HuH-7.5 (cell line): ENCODE measurements at regions not wholly inside any gene's neighbourhood (a gene's known extent, or its start where the extent isn't known, plus 50 kb on each side); places are given as distances from the start of the nearest gene placed in this dataset.
"Not testable (repeated sequence)": the region's sequence is repeated elsewhere in the genome, so short reads cannot be mapped to it uniquely, and the experiment has no call there.

Experiments
- DNase-seq: peaks from one replicate; pipeline ENCODE4 v3.0.0; 2011; ENCODE audit warnings: low spot score

DNA sequence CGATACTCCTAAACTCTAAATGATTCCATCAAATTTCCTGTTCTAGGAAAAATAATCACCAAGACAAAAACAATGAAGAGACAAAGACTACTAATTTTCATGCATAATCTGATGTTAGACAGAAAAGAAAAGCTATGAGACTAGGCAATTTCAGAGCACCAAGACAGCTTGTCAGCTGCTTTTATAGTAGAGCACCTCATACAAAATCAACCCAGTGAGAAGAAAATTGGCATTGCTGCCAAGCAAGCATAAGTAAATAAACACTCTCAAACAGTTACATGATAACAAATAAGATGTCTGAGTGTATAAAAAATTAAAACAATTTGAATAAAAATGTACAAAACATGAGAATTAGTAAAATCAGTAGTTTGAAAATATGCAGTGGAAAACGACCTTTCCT lies 1544.6 kb downstream of the C4orf33 start:
- DNase-seq, result no peak

DNA sequence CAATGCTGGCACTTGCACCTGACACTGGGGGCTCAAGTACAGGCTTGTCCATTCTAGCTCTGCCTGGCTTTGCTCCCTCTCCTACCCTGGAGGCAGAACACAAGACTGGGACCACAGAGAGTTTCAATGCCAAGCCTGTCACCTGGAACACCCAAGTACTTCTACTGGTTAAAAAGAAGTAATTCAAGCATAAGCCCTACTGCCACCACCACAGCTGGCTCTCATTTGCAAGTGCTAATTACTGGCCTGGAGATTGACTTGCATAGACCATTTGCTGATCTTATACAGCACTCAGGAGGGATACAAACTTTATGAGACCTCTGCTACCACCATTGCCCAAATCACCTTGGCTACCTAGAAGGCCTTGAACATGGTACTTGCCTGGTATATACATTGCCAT lies 1550.9 kb downstream of the C4orf33 start:
- DNase-seq, result no peak

DNA sequence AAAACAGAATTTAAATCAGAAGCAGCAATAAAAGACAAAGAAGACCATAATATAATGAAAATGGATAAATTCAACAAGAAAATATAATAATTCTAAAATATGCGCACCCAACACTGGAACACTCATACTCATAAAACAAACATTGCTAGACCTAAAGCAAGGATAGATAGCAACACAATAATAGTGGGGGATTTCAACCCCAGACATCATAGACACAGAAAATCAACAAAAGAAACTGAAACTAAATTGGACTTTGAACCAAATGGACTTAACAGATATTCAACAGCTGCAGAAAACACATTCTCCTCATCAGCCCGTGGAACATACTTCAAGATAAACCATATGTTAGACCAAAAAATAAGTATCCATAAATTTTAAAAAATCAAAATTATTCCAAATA lies 1552.6 kb downstream of the C4orf33 start:
- no peak for DNase-seq

- no peak for DNase-seq
These were observed 1557.9 kb downstream of the C4orf33 start for GRCh38 chr4:130653842-130654241.

GRCh38 chr4:130659320-130659719 lies 1563.4 kb downstream of the C4orf33 start:
- DNase-seq, result no peak

DNA sequence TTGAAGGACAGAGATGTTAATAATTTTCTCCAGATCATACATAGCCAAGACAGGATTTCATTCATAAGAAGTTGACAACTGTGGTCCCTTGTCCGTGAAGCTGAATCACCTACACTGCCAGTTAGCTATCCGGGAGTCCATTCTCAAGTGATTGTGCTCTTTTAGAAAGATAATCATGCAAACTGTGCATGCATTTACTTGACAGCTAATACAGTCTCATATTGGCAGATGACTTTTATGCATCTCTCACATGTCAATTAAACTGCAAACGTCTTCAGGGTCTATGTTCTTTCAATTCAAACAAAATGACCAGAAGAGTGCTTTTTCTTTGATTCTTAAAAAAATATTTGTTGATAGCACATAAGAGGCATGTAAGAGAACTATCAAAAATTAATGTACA lies 1572.9 kb downstream of the C4orf33 start:
- DNase-seq, result no peak

DNA sequence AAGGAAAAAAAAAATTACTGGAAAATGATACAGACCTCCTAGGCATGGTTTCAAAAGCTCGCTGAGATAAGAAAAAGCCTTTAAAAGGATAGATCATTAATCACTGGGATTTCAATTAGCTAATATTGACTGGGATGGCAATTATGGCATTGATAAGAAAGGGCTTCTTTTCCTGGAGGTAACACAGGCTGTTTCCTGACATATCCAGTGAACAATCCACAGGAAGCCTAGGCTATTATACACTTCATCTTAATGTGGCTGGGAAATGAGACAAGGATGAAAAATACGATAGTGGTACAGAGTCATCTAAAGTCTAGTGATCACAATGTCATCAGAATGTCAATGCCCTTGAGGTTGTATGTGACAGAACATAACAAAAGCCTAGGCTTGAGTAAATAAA lies 1579.3 kb downstream of the C4orf33 start:
- DNase-seq, result no peak

- no peak for DNase-seq
These were observed 1593.2 kb downstream of the C4orf33 start for GRCh38 chr4:130689181-130689580.

GRCh38 chr4:130698251-130698650 lies 1602.3 kb downstream of the C4orf33 start:
- no peak for DNase-seq

DNA sequence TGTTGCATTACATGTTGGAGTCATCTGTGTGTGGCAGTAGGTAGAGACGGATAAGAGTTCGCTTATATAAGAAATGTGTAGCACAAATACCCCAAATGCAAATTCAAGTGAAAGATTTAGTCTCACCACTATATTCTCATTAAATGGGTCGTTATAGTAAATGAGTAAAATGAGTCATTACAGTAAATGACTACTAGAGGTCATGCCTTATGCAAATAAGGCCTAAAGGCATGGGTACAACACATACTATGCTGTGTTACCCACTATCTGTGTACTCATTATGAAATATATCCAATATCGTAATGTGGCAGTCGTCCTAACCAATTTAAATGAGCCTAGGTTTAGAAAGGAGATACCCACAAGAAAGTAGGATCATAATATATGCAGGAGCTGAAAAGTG lies 1603.1 kb downstream of the C4orf33 start:
- DNase-seq, result no peak

DNA sequence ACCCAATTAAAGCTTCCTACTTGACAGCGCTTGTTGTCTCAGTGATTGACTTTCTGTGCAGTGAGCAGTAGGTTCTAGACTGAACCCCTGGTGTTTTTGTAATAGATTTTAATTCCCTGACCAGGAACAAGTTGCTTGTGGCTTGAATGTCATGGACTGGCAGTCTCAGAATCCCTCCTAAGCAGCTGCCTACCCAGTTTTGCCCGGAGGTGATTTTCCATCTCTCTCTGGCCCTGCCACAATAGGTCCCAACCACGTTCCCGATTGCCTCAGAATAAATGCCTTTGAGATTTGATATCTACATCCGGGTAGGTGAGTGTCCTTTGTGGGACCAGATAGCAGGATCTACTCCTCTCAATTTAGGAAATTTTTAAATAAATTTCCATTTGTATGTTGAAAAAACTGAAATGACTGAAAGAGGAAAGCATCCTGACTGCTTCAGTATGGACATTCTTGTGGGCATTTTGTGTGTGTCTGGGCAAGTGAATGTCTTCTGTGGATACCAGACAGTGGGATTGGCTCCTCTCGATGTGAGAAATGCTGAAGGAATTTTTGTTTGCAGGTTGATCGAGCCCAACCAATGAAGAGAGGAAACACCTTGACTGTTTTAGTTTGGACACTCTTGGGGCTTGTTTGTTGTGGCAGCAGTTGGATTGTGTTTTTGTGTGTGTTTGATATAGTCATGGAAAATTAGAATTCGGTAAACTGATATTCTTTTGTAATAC lies 1607.4 kb downstream of the C4orf33 start:
- DNase-seq, result no peak

DNA sequence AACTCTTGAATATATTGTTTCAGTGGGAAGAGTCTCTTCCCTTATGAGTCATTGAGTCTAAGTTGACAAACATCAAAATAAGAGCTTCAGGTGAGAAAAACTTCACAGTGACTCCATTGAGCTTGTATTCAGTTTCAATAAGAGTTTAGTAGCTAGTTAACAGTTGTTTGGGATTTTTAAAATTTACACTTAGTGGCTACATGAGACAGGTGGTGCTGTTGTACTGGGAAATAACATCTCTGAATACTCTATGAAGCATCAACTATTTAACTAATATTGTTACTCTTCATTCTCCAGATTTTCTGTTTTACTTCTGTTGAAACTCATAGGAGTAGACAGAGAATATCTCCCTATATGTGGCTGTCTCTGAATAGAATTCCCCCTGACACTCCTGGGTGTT lies 1609.1 kb downstream of the C4orf33 start:
- DNase-seq, result no peak

DNA sequence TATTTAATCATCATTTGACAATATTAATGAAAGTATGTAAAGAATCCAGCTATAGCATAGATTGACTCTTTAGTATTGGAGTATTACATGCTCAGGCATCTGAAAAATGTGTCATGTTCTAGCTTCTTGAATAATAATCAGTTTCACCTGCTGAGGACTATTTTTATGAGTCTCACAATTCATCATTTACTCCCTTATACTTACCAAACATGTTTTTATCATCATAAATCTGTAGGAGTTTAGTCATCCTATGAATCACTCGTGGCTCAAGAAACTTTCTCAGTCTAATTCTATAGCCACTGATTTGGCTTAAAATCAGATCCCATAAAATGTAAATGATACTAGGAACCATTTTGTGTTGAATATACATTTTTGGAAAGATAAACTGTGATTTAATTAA lies 1616.1 kb downstream of the C4orf33 start:
- DNase-seq, result no peak

DNA sequence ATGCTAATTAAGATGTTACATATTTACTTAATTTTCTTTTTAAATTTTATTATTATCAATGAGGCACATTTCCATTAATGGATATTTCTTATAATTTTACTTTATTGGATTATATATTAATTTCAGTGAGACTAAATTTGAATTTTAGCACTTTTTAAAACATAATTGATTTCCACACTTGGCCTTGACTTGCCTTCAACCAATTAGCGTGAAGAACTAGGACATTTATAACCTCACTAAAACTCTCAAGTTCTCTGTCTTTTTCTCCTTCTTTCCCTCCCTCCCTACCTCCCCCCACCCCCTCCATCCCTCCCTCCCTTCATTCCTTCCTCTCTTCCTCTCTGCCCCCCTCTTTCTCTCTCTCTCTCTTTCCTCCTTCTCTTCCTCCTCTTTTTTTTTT lies 1618.1 kb downstream of the C4orf33 start:
- DNase-seq, result no peak

GRCh38 chr4:130722361-130722760 lies 1626.4 kb downstream of the C4orf33 start:
- DNase-seq, result no peak

DNA sequence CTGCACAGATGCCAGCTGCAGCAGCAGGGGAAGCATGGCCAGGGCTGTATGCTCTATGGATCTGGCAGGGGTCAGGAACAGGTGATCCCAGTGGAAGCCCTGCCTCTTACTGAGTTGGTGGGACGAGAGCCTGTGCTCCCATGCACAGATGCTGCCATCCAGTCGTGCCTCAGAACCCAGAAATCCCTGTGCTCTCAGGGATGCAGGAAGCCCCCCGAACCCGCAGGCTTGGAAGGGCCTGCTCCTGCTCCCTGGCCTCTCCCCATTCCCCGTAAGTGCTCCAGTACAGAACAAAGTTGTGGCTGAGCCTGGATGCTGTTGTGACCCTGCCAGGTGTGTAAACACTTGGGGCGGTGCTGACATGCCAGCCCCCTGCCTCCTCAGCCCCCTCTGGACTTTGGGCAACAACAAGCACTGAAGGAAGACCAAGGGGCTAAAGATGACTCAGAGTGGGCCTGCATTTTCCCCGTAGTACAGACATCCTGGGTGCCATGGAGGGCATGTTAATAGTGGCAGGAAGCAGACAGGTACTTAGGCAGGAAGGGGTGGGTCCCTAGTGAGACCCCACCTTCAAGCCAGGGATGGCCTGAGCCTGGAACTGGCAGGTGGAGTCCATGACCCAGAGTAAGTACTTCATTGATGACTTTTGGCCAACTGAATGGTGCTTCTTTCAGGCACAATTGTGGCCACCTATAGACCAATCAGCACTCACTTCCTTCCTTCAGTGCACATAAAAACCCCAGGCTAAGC lies 1640.7 kb downstream of the C4orf33 start:
- DNase-seq, result no peak

GRCh38 chr4:130738233-130738632 lies 1642.3 kb downstream of the C4orf33 start:
- no peak for DNase-seq

GRCh38 chr4:130747842-130748241 lies 1651.9 kb downstream of the C4orf33 start:
- no peak for DNase-seq

GRCh38 chr4:130753926-130754325 lies 1658.0 kb downstream of the C4orf33 start:
- DNase-seq, result no peak

GRCh38 chr4:130760246-130760645 lies 1664.3 kb downstream of the C4orf33 start:
- DNase-seq, result no peak

DNA sequence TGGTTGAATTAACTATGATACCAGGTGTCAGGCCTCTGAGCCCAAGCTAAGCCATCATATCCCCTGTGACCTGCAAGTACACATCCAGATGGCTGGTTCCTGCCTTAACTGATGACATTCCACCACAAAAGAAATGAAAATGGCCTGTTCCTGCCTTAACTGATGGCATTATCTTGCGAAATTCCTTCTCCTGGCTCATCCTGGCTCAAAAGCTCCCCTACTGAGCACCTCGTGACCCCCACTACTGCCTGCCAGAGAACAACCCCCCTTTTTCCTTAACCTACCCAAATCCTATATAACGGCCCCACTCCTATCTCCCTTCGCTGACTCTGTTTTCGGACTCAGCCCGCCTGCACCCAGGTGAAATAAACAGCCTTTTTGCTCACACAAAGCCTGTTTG lies 1671.4 kb downstream of the C4orf33 start:
- DNase-seq, result not testable (repeated sequence)

GRCh38 chr4:130772966-130773365 lies 1677.0 kb downstream of the C4orf33 start:
- DNase-seq, result not testable (repeated sequence)

DNA sequence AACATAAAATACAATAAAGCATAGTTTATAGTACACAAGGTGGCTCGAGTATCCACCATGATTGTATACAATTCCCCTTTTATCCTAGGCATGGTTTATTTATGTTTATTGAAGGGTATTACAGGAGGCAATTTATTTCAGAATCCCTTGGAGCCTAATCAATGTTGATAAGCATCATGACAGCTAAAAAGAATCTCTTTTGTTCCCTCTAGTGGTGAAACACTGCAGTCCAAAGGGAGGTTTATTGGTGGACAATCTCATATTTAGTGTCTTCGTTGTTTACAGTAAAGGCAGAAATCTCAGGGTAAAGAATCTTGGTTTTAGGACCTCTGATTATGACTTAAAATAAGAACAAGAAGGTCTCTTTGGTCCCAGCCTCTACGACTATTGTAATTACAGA lies 1712.5 kb downstream of the C4orf33 start:
- no peak for DNase-seq
